ENCODE measurements at regions not wholly inside any gene's neighbourhood (a gene's known extent, or its start where the extent isn't known, plus 50 kb on each side); places are given as distances from the start of the nearest gene placed in this dataset.

DNA sequence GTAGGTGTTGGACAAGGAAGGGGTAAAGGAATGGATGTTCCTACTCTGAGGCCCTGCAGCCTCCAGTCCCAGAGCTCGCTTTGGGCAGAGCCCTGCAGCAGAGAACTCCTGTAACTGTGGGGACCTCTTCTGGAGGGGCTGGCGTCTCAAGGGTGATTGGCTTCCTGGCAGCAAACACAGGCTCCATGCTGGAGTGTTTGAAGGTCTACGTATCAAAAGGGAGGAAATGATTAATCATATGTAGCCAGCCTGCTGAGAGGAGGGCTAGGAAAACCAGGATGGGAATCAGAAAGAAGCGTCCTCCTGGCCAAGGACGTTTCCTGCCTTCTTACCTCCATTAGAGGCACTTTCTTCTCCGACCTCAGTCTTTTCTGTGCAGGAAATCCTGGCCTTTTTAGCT is 208.5 kb downstream of the TSHZ3 start:
- Histone ChIP-seq H3K27me3 (ENCODE audit: control insufficient read depth, insufficient read depth, low read length) (no peaks in the 10 kb centered on the region), H3K4me3 (ENCODE audit: low read depth, low read length) (no peak overlapping the region), H3K36me3 (ENCODE audit: control insufficient read depth, insufficient read depth, low read length) (no peaks in the 10 kb centered on the region)
- peak; percentile 23 for DNase-seq (ENCODE audit: low read depth)
- TF ChIP-seq, protein P1, sequence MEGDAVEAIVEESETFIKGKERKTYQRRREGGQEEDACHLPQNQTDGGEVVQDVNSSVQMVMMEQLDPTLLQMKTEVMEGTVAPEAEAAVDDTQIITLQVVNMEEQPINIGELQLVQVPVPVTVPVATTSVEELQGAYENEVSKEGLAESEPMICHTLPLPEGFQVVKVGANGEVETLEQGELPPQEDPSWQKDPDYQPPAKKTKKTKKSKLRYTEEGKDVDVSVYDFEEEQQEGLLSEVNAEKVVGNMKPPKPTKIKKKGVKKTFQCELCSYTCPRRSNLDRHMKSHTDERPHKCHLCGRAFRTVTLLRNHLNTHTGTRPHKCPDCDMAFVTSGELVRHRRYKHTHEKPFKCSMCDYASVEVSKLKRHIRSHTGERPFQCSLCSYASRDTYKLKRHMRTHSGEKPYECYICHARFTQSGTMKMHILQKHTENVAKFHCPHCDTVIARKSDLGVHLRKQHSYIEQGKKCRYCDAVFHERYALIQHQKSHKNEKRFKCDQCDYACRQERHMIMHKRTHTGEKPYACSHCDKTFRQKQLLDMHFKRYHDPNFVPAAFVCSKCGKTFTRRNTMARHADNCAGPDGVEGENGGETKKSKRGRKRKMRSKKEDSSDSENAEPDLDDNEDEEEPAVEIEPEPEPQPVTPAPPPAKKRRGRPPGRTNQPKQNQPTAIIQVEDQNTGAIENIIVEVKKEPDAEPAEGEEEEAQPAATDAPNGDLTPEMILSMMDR (IDR thresholded peaks at IDR 0.05; ENCODE audit: insufficient read depth, low read length, poor library complexity, severe bottlenecking): no peak

DNA sequence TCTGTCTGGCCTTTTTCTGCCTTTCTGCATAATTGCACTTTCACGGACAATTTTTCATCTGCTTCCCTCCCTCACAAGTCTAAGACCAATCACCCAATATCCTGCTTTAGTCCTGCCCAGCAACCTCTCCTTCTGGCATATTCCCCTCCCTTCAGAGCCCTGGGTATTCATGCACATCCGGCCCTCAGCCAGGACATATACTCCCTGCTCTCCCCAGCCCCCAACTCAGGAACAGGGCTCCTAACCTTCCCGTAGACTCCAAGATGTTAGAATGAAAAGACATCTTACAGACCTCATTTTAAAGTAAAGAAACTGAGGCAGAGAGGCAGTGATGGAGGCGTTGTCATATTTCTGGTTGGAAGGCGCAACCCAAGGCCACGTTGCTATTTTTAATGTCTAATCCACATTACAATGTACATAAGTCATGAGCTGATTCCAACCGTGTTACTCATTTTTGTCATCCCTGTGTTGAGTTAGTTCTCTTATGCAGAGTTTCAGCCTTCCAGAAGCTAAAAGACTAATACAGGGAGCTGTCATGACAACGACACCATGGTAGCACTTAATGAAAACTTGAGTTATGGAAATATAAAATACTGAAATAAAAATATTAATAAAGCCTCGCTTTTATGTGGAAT is 209.2 kb downstream of the TSHZ3 start:
- TF ChIP-seq, protein P1 (IDR thresholded peaks at IDR 0.05; ENCODE audit: insufficient read depth, low read length, poor library complexity, severe bottlenecking): no peak
- DNase-seq (ENCODE audit: low read depth): peak; percentile 83
- Histone ChIP-seq H3K4me3 (ENCODE audit: low read depth, low read length) (no peak overlapping the region), H3K36me3 (ENCODE audit: control insufficient read depth, insufficient read depth, low read length) (no peaks in the 10 kb centered on the region), H3K27me3 (ENCODE audit: control insufficient read depth, insufficient read depth, low read length) (no peaks in the 10 kb centered on the region)

DNA sequence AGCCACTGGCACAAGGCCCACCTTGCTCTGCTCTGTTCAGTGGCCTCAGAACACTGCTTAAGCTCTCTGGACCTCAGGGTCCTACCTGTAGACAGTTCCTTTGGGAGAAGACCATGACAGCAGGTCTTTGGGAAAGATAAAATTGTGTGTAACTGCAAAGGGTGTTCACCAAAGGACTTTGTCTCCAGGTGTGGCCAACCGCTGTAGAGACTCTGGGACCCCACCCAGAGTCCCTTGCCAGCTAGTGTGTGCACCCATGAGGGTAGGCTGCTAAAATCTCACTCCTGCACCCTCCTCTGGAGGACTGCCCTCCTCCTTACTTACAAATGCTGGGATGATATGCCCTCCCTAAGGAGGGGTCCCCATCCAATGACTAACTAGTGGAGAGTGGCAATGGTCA is 211.2 kb downstream of the TSHZ3 start:
- no peak for DNase-seq (ENCODE audit: low read depth)
- TF ChIP-seq, protein P1 (IDR thresholded peaks at IDR 0.05; ENCODE audit: insufficient read depth, low read length, poor library complexity, severe bottlenecking): no peak
- Histone ChIP-seq H3K27me3 (ENCODE audit: control insufficient read depth, insufficient read depth, low read length) (no peaks in the 10 kb centered on the region), H3K4me3 (ENCODE audit: low read depth, low read length) (no peak overlapping the region), H3K36me3 (ENCODE audit: control insufficient read depth, insufficient read depth, low read length) (no peaks in the 10 kb centered on the region)

DNA sequence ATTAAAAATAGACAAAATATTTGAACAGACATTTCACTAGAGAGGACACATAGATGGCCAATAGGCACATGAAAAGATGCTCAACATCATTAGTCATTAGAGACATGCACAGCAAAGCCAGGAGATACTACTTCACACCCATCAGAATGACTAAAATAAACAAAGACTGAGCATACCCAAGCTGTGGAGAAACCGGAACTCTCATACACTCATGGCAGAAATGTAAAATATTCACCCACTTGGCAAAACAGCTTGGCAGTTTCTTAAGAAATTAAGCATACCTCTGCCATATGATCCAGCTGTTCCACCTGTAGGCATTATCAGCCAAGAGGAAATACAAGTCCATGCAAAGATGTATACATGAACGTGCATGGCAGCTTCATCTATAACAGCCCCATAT is 213.4 kb downstream of the TSHZ3 start:
- TF ChIP-seq, protein P1 (IDR thresholded peaks at IDR 0.05; ENCODE audit: insufficient read depth, low read length, poor library complexity, severe bottlenecking): no peak
- Histone ChIP-seq H3K36me3 (ENCODE audit: control insufficient read depth, insufficient read depth, low read length) (no peaks in the 10 kb centered on the region), H3K27me3 (ENCODE audit: control insufficient read depth, insufficient read depth, low read length) (no peaks in the 10 kb centered on the region), H3K4me3 (ENCODE audit: low read depth, low read length) (no peak overlapping the region)
- no peak for DNase-seq (ENCODE audit: low read depth)

DNA sequence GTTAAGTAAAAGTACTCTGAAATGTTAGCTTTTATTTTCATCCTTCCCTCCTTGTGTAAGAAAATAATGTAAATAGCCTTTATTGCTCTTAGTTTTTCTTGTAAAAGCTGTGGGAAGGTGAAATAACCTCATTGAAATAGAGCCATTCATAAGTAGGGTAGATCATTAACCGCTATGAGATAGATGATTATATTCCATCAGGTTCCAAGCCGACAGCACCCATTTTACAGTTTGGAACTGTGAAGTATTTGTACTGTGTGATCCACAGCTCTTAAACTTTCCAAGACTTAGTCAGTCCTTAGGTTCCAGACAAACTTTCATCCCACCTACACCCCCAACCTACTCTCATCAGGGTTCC is 216.5 kb downstream of the TSHZ3 start:
- TF ChIP-seq, protein P1 (IDR thresholded peaks at IDR 0.05; ENCODE audit: insufficient read depth, low read length, poor library complexity, severe bottlenecking): no peak

DNA sequence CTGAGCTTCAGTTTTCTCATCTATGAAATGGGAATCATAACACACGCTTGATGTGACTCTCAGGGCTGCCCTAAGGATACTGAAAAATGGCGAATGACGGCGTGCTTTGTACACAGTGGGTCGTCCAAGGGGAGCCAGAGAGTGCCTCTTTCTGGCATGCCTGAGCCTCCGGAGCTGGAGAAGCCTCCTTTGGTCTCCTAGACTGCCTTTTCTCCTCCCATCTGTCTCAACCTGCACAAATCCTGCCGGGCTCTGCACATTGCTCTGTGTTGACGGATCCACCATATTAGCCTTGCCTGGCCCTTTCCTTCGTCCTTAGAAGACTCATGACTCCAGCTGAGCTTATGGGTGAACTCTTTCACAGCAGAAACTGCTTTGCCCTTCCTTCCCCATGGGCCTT is 220.9 kb downstream of the TSHZ3 start:
- no peak for DNase-seq (ENCODE audit: low read depth)
- TF ChIP-seq, protein P1 (IDR thresholded peaks at IDR 0.05; ENCODE audit: insufficient read depth, low read length, poor library complexity, severe bottlenecking): no peak

More for the DNA sequence above, 216.5 kb downstream of the TSHZ3 start:
- no peak for DNase-seq (ENCODE audit: low read depth)
- no peaks in the 10 kb centered on the region for H3K36me3 ChIP-seq (ENCODE audit: control insufficient read depth, insufficient read depth, low read length)
- H3K27me3 ChIP-seq (ENCODE audit: control insufficient read depth, insufficient read depth, low read length): no peaks in the 10 kb centered on the region
- no peak overlapping the region for H3K4me3 ChIP-seq (ENCODE audit: low read depth, low read length)

More for the DNA sequence above, 220.9 kb downstream of the TSHZ3 start:
- no peak overlapping the region for H3K4me3 ChIP-seq (ENCODE audit: low read depth, low read length)
- no peaks in the 10 kb centered on the region for H3K27me3 ChIP-seq (ENCODE audit: control insufficient read depth, insufficient read depth, low read length)
- H3K36me3 ChIP-seq (ENCODE audit: control insufficient read depth, insufficient read depth, low read length): no peaks in the 10 kb centered on the region

All from kidney epithelial cell (primary cell).